Hematopoietic multipotent progenitor cell treated with erythropoietin and hydrocortisone succinate and interleukin-3 and kit ligand, for 6 days (in vitro differentiated cells): ENCODE measurements at regions not wholly inside any gene's neighbourhood (a gene's known extent, or its start where the extent isn't known, plus 50 kb on each side); places are given as distances from the start of the nearest gene placed in this dataset.
"Not testable (repeated sequence)": the region's sequence is repeated elsewhere in the genome, so short reads cannot be mapped to it uniquely, and the experiment has no call there.

Source experiments
- DNase-seq: peaks from one replicate; pipeline ENCODE4 v3.0.0-alpha.2; 2015

- no peak for DNase-seq
Measured at GRCh38 chr7:9231630-9232121, 798.3 kb downstream of the NXPH1 start.

DNA sequence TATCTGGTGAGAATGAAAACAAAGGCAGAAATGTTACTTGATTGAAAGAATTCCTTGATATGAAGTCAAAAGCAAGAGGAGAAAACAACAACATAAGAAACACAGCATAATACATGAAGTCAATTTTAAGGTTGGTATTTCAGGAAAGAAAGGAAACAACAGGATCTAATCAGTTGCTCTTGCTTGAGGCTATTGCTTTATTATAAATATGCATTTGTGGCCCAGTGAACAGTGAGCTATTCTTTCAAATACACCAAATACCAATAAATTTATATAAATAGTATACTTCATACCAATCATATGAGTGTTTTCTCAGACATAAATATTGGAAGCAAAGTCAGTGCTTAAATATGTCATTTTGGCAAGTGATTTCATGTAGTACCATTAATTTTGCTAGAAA, 806.6 kb downstream of the NXPH1 start:
- DNase-seq, result no peak

GRCh38 chr7:9241826-9242225, 808.4 kb downstream of the NXPH1 start:
- no peak for DNase-seq

- DNase-seq, result no peak
Measured at GRCh38 chr7:9242636-9243035, 809.2 kb downstream of the NXPH1 start.

DNA sequence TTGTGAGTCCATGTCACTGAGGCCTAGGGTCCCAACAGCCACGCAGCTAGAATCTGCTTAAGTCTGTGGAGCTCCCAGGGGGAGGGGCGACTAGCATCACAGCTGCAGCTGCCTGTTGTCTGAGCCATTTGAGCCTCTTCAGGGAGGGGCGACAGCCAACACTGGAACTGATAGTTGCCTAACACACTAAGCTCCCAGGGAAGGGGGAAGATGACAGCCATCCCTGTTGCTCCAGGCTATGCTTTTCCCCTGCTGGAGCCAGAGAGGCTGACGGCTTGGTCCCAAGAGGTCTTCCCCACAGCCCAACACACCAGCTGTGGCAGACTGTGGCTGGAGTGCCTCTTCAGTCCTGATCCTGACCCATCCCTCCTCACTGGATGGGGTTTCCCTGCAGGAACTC, 817.5 kb downstream of the NXPH1 start:
- DNase-seq, result no peak

- no peak for DNase-seq
Measured at GRCh38 chr7:9264395-9264794, 831.0 kb downstream of the NXPH1 start.

GRCh38 chr7:9280088-9280487, 846.7 kb downstream of the NXPH1 start:
- DNase-seq, result no peak

GRCh38 chr7:9283246-9283645, 849.8 kb downstream of the NXPH1 start:
- no peak for DNase-seq

DNA sequence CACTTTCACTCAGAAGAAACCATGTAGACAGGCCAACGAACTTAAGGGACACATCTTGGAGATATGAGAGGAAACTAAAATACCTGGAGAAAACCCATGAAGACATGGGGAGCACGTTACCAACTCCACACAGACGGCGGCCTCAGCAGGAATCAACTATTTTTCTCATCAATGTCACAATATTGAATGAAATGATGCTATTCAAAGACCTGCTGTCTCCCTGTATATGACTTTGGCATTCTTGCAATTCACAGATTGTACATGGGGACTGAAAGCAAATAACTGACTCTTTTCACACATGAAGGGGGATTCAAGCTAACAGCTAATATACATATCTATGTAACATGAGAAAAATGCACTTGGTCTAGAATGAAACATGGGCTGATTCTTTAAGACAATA, 869.0 kb downstream of the NXPH1 start:
- no peak for DNase-seq

DNA sequence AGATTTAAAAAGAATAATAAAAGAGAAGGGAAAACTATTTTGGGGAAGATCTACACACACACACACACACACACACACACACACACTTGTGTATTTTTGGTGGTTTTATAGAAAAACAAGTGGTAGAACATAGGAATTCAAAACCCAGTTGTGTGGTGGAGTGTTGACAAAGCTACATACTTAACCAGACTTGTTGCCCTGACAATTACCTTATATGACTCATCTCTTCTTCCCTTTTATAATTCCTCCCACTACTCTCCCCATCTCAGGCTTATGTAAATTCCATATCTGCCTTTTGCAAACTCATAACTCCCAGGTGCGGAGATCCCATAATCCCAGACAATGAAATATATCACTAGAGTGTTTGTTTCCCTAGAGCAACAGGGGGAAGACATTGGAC, 873.7 kb downstream of the NXPH1 start:
- no peak for DNase-seq

GRCh38 chr7:9324513-9324912, 891.1 kb downstream of the NXPH1 start:
- no peak for DNase-seq

- DNase-seq, result no peak
Measured at GRCh38 chr7:9328296-9328695, 894.9 kb downstream of the NXPH1 start.

- no peak for DNase-seq
Measured at GRCh38 chr7:9349625-9350024, 916.2 kb downstream of the NXPH1 start.

- no peak for DNase-seq
Measured at GRCh38 chr7:9391221-9391620, 957.8 kb downstream of the NXPH1 start.

DNA sequence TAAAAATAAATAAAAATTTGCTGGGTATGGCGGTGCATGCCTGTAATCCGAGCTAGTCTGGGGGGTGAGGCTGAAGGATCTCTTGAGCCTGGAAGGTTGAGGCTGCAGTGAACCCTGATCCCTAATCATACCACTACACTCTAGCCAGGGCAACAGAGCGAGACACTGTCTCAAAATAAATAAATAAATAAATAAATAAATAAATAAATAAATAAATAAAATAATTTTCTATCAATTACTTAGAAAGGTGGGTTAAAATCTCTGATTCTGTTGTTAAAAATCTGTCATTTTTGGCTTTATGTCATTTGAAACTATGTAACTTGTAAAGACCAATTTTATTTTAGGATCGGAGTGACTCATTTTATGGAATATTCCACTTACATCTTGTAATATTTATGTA, 958.6 kb downstream of the NXPH1 start:
- DNase-seq, result no peak

- DNase-seq, result not testable (repeated sequence)
Measured at GRCh38 chr7:9404386-9404785, 971.0 kb downstream of the NXPH1 start.

GRCh38 chr7:9407816-9408215, 974.4 kb downstream of the NXPH1 start:
- DNase-seq, result no peak

- DNase-seq, result no peak
Measured at GRCh38 chr7:9453521-9453920, 1020.1 kb downstream of the NXPH1 start.

DNA sequence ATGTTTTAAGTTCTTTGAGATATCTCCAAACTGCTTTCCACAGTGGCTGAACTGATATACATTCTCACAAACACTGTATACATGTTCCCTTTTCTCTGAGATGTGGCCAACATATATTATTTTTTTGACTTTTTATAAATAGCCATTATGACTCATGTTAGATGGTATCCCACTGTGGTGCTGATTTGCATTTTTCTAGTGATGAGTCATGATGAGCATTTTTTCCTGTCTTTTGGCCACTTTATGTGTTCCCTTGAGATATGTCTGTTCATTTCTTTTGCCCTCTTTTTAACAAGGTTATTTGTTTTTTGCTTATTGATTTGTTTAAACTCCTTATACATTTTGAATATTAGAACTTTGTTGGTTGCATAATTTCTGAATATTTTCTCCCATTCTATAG, 1055.1 kb downstream of the NXPH1 start:
- peak; percentile 8 for DNase-seq

DNA sequence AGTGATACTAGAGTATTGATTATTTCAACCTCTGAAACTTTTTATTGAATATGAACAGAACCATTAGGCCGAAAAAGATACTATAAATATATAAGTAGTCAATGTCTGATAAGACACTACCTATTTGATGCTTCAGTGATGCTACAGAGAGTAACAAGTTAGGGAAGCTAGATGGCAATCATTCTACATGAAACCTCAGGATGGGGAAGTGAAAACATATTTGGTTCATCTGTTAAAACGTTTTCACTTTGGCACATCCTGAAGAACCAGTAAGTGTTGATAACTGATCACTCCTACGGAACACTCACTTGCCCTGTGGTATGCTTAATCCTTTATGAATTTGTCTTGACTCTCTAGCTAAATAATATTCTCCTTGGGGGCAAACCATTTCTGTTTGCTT, 1064.9 kb downstream of the NXPH1 start:
- no peak for DNase-seq

GRCh38 chr7:9502269-9502668, 1068.9 kb downstream of the NXPH1 start:
- DNase-seq, result no peak

- DNase-seq, result no peak
Measured at GRCh38 chr7:9504678-9505077, 1071.3 kb downstream of the NXPH1 start.

GRCh38 chr7:9505516-9505915, 1072.1 kb downstream of the NXPH1 start:
- DNase-seq, result no peak

DNA sequence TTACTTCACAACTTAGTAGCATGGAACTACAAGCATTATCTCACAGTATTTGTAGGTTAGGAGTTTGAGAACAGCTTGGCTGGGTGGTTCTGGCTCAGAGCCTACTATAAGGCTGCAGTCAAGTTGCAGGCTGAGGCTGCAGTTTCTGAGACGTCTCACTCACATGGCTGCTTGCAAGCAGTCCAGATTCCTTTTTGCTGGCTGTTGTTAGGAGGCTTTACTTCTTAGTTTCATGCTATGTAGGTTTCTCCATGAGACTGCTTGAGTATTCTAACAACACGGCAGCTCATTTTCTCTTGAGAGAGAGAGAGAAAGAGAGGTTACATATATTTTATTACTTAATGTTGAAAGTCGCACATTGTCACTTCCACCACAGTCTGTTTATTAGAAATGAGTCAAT, 1073.9 kb downstream of the NXPH1 start:
- DNase-seq, result no peak

DNA sequence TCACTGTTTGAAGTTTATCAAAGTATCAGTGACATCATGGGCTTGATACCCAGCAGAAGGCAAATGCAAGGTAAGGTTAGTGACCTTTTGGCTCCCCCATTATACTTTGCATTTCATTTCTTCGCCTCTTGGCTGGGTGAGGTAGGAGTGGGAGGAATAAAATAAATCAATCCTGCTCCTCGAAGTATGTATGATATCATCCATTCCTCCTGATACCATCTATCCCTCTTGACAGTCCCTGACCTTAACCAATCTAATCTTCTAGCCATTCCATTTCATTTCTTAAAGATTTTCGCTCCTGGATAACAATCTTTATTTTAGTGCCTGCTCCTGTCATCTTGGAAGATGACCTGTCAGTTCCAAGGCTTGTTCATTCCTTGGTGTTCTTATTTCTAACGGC, 1083.3 kb downstream of the NXPH1 start:
- DNase-seq, result no peak

DNA sequence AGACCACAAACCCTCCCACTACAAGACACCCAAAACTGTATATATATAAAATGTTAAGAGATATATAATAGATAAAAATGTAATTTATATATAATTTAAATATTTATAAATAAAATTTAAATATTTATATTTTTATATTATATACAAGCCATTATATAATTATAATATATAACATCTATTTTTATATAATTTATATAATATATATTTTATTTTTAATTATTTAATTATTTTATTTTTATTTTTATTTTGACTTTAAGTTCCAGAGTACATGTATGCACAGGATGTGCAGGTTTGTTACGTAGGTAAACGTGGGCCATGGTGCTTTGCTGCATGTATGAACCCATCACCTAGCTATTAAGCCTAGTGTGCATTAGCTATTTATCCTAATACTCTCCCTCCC, 1090.2 kb downstream of the NXPH1 start:
- no peak for DNase-seq
